Activated CD8-positive, alpha-beta memory T cell treated with anti-CD3 and anti-CD28 coated beads for 48 hours (primary cell): ENCODE measurements at regions not wholly inside any gene's neighbourhood (a gene's known extent, or its start where the extent isn't known, plus 50 kb on each side); places are given as distances from the start of the nearest gene placed in this dataset.
"Not testable (repeated sequence)": the region's sequence is repeated elsewhere in the genome, so short reads cannot be mapped to it uniquely, and the experiment has no call there.

Experiments used
- DNase-seq, 3 experiments: peaks; one replicate each; pipeline ENCODE4 v3.0.0-alpha.2; 2020; ENCODE audit warnings: low read depth in 2 of 3, low spot score in 2 of 3

DNA sequence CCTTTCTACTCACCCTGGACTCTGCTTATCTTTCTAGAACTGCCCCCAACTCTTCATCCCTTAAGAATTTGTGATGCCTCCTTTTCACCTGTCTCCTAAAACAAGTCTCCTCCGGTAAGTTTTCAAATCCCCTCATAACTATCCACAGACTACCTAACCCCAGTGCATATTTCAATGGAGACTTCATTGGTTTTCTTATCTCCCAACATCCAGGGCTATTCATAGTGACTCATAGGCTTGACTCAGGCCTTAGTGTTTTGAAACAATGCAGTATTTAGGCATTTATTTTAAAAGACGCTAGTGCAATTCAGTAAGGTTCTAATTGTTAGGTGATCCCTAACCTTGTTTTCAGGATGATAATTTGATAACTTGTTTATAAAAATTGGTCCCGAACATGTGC lies 399.2 kb downstream of the CPS1 start:
- DNase-seq: no peak

GRCh38 chr2:210956101-210956500 lies 399.7 kb downstream of the CPS1 start:
- no peak for DNase-seq

DNA sequence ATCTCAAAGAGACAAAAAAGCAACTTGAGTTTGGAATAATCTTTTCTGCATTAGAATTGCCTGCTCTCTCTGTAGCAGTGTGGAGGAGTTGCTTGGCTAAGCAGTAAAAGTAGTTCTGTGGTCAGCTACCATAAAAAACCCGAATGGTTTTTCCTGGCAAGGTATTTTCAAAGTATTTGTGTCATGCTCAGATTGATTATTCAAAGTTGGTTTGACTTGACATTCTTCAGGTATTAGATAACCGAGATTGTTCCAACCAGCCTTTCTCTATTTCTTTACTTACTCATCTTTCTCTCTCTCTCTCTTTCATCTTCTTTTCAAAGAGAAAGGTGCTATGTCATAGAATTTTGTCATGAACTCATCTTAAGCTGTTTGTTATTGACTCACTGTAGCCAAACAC lies 404.9 kb downstream of the CPS1 start:
- DNase-seq: no peak

- no peak for DNase-seq
These were observed 407.0 kb downstream of the CPS1 start for GRCh38 chr2:210963386-210963785.

DNA sequence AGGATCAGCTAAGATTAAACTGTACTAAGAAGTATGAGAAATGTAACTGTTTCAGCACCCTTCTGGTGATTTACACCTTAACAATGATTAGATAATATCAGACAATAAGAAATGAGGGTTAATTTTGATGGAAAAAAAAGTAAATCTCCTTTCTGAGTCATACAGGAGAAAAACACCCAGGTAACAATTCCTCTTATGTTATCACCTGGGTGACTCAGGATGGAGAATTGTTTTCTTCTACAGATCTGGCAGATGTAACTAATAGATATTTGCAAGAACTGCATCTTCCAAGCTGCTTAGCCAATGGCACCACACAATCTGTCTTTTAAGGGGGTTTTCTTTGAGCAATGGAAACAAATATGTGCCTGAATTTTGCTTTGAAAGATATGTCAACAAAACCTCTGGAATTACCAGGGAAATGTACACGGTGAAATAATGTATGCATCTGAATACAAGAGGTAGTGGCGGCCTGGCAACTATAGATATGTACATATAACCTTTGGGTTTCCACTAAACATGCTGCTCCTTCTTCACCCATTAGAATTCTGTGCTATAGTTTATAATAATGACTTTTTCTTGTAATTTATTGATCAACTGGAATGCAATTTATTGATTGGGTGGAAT lies 407.9 kb downstream of the CPS1 start:
- DNase-seq: no peak

DNA sequence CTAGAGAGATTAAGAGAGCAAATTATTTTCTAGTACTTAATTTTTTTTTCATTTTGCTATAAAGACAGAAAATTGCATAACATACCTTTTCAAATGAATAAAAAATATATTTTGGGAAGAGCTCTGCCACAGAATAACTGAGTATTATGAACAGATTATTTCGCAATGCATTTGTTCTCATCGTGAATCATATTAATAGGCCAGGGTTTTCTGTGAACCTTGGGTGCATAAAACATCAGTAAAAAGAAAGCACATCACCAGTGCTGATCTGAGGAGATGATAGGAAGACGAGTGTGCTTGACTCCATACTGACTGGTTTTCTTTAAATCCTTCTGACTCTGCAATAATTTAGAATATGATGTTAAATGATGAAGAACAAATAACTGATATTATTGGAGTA lies 409.1 kb downstream of the CPS1 start:
- DNase-seq: no peak

DNA sequence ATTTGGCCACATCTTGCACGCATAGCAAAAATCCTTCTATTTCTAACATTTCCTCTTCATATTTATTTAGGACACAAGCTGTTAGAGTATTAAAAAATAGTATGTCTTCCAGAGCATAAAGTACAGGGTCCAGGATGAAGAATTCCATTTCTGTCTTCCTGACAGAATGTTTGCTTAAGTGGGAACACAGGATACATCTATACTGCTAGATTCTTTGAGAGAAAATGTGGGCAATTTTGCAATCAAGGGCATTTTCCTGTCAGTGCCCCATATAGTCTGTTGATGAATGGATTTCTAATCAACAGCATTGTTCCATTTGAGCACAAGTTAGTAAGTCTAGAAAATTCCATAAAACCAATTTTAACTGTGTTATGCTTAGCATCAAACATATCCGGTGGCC lies 409.9 kb downstream of the CPS1 start:
- no peak for DNase-seq

DNA sequence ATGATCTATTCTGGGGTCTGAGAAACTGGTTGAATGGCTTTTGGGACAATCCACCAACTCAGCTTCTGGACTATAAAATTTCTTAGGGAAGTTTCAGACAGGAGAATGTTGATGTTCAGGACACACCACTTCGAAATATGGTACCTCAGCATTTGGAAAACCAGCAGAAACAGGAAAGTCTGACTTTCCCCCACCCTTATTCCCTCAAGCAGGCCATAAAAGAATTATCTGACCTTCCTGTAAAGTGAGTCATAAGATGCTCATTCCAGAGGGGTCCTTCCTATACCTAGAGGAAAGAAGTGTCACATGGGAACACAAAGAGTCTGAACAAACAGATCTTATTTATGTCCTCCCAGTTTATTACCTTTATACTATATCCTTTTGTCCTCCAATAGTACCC lies 415.0 kb downstream of the CPS1 start:
- DNase-seq: no peak

DNA sequence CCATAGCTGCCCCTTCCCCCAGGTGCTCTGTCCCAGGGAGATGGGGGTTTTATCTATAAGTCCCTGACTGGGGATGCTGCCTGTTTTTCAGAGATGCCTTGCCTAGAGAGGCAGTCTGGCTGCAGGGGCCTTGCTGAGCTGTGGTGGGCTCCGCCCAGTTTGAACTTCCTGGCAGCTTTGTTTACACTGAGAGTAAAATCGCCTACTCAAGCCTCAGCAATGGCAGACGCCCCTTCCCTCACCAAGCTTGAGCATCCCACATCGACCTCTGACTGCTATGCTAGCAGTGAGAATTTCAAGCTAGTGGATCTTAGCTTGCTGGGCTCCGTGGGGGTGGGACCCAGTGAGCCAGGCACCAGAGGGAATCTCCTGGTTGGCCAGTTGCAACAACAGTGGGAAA lies 430.4 kb downstream of the CPS1 start:
- not testable (repeated sequence) for DNase-seq

- no peak for DNase-seq
These were observed 434.7 kb downstream of the CPS1 start for GRCh38 chr2:210991107-210991506.

DNA sequence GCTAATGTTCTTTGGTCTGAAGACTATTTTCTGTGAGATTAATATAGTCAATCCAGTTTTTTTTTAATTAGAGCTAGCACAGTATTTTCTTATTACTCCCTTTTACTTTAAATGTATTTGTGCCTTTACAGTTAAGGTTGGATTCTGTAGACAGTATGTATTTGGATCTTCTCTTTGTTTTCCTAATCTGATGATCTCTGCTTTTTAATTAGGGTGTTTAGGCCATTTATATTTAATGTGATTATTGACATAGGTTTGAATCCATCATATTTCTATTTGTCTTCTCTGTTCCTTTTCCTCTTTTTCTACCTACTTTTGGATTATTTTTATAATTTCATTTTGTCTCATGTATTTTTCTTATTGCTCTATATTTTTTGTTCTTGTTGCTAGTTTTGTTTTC lies 437.7 kb downstream of the CPS1 start:
- DNase-seq: no peak

DNA sequence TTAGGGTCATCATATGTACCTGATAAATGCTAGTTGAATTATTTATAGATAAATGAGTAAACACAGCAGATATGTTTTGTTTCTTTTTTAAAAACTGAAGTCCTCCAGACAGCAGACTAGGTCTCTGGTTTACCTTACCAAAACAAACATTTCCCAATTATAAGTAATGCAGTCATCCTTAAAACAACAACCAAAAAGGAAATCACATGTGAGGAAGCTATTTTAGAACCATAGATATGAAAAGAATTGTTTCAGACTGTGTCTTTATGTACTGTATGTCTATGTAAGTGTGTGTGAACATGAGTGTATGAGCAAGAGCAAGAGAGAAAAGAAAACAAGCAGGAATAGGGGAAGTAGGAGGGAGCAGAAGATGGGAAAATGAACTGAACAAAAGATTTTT lies 441.0 kb downstream of the CPS1 start:
- no peak for DNase-seq

DNA sequence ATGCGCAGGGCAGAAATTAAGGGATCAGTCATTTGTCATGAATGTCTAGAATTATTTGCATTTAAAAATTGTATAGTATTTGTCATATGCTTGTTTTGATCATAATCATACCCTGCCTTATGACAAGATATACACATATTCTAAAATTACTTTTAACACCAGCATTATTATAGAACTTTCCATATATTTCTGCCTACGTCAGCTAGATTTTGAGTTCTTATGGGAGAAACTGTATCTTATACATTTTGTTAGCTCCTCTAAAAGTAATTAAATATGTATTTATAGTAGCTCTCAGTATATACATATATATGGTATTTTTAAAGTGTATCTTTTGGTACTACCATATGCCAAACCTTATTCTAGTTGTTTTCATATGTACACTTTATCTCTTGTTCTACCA lies 441.9 kb downstream of the CPS1 start:
- DNase-seq: no peak

GRCh38 chr2:211014376-211014775 lies 458.0 kb downstream of the CPS1 start:
- DNase-seq: no peak

GRCh38 chr2:211014906-211015305 lies 458.5 kb downstream of the CPS1 start:
- no peak for DNase-seq

DNA sequence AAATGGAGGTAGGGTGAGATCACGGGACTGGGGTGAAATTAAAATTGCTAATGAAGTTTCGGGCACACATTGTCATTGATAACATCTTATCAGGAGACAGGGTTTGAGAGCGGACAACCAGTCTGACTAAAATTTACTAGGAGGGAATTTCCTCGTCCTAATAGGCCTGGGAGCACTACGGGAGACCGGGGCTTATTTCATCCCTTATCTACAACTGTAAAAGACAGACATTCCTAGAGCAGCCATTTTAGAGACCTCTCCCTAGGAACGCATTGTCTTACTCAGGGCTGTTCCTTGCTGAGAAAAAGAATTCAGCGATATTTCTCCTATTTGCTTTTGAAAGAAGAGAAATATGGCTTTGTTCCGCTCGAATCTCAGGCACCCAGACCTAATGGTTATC lies 468.7 kb downstream of the CPS1 start:
- DNase-seq: not testable (repeated sequence)

GRCh38 chr2:211026109-211026508 lies 469.7 kb downstream of the CPS1 start:
- DNase-seq: no peak

GRCh38 chr2:211027976-211028375 lies 471.6 kb downstream of the CPS1 start:
- DNase-seq: no peak

DNA sequence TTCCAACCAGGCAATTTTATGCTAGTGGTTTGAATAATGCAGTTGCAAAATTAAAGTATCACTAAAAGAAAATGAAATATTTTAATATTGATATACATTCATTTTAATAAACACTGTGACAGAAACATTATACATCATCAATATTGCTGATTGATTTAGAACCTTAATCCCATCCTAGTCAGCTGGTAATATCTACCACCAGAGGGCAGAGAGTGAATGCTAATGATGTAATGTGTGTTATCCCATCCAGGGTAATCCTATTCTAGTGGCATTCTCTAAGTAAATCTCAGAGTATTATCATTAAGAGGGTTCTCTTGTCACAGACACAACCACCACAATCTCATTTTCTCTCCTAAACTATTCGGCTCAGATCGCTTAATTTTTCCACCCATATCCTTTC lies 477.4 kb downstream of the CPS1 start:
- no peak for DNase-seq

DNA sequence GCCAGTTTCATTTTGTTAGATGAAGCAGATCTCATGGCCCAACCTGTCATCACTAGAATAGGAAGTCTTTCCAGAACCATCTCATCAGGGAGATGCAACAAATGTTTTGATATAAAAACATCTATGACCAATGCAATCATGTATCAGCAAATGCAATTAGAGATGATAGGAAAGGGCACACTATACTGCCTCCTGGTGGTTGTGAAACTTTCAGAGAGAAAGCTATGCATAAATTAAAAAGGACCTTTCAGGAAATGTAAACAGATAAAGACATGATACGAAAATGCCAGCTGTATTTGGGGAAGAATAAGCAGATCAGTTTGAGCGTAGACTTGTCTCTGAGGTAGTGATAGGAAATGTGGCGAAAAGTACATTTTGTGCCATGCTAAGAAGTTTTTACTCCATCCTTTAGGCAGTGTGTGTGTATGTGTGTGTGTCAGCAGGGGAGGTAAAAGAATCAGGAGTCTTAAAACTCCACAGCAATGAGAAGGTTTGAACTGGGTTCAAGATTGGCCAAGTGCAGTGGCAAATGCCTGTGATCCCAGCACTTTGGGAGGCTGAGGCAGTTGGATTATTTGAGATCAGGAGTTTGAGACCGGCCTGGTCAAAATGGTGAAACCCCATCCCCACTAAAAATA lies 479.3 kb downstream of the CPS1 start:
- DNase-seq: no peak

GRCh38 chr2:211045025-211045424 lies 488.6 kb downstream of the CPS1 start:
- no peak for DNase-seq

- no peak for DNase-seq
These were observed 493.1 kb downstream of the CPS1 start for GRCh38 chr2:211049321-211050018.

- no peak for DNase-seq
These were observed 499.0 kb downstream of the CPS1 start for GRCh38 chr2:211055438-211055837.
